ENCODE measurements at regions not wholly inside any gene's neighbourhood (a gene's known extent, or its start where the extent isn't known, plus 50 kb on each side); places are given as distances from the start of the nearest gene placed in this dataset.

GRCh38 chr1:90778486-90778885 is 61.4 kb upstream of the BARHL2 start:
- Histone ChIP-seq H3K4me2 (ENCODE audit: control insufficient read depth, insufficient read depth) (no peak overlapping the region), H3K9ac (ENCODE audit: control insufficient read depth, insufficient read depth, low read length) (no peak overlapping the region), H3K36me3 (ENCODE audit: control insufficient read depth in 2 of 2, insufficient read depth in 2 of 2, low read length in 1 of 2) (no peaks in the 10 kb centered on the region), H3K27ac (ENCODE audit: control insufficient read depth, insufficient read depth) (no peak overlapping the region), H3K79me2 (ENCODE audit: control insufficient read depth, insufficient read depth, low read length) (no peaks in the 10 kb centered on the region), H3K4me3 (no peak overlapping the region), H3K27me3 (replicated peaks in 1 of 2; ENCODE audit: control insufficient read depth in 2 of 2, insufficient read depth in 2 of 2, low read length in 1 of 2) (no peaks in the 10 kb centered on the region), H3K9me3 (replicated peaks; ENCODE audit: control insufficient read depth, insufficient read depth, low read length) (no peaks in the 10 kb centered on the region), H2AFZ (ENCODE audit: control insufficient read depth, low read depth, low read length) (no peak overlapping the region), H3K4me1 (ENCODE audit: control insufficient read depth, insufficient read depth, low read length) (no peaks in the 10 kb centered on the region), H4K20me1 (ENCODE audit: control insufficient read depth, insufficient read depth) (no peaks in the 10 kb centered on the region)
- DNase-seq (ENCODE audit: low read depth, low spot score) (no peak), FAIRE-seq (no peak), ATAC-seq (no peak)
- in situ Hi-C loops (cut with MboI) (no loop called here), intact Hi-C loops (cut with micrococcal nuclease; ENCODE audit: unreplicated experiment) (no loop called here)
- POLR2A ChIA-PET = no interaction called here
- CTCF ChIA-PET = no interaction called here
- RAD21 ChIA-PET (ENCODE audit: unreplicated experiment) = no interaction called here
- SMC1A ChIA-PET (ENCODE audit: uncharacterized antibody, unreplicated experiment) = no interaction called here
- no TSS peak for BruUV-seq (replicated peaks)
- no peak for TF ChIP-seq CBFB (IDR thresholded peaks at IDR 0.05; ENCODE audit: low read depth)
- no peak for TF ChIP-seq ZBTB4 (CRISPR knock-in tag; IDR thresholded peaks at IDR 0.05)
- TF ChIP-seq NFXL1 (IDR thresholded peaks at IDR 0.05; ENCODE audit: borderline replicate concordance) = no peak
- TF ChIP-seq BHLHE40 (IDR thresholded peaks at IDR 0.05; ENCODE audit: borderline replicate concordance in 1 of 2, low read depth in 2 of 2, low read length in 1 of 2) = no peak
- TF ChIP-seq SIN3A (IDR thresholded peaks at IDR 0.05; ENCODE audit: low read depth, low read length) = no peak
- no peak for TF ChIP-seq CTCF (IDR thresholded peaks at IDR 0.05 in 2 of 3, conservative IDR thresholded peaks at IDR 0.05 in 1 of 3; ENCODE audit: control insufficient read depth in 2 of 3, extremely low read depth in 1 of 3, insufficient read depth in 1 of 3, low read depth in 3 of 3, low read length in 3 of 3)
- TF ChIP-seq MLLT1 (IDR thresholded peaks at IDR 0.05) = no peak
- TF ChIP-seq YY1 (IDR thresholded peaks at IDR 0.05; ENCODE audit: low read depth, low read length) = no peak
- no peak for TF ChIP-seq EP300 (IDR thresholded peaks at IDR 0.05; ENCODE audit: borderline replicate concordance in 1 of 2, control insufficient read depth in 1 of 2, low read depth in 2 of 2, low read length in 2 of 2)
- no peak for TF ChIP-seq MEF2B (IDR thresholded peaks at IDR 0.05; ENCODE audit: partially characterized antibody, poor library complexity, severe bottlenecking)
- no peak for TF ChIP-seq MEF2A (IDR thresholded peaks at IDR 0.05; ENCODE audit: insufficient read depth, low read depth, low read length)
- TF ChIP-seq LARP7 (IDR thresholded peaks at IDR 0.05) = no peak
- no peak for TF ChIP-seq IRF5 (IDR thresholded peaks at IDR 0.05; ENCODE audit: borderline replicate concordance)
- TF ChIP-seq E2F4 (IDR thresholded peaks at IDR 0.05; ENCODE audit: low read depth, low read length) = no peak
- TF ChIP-seq NFYA (IDR thresholded peaks at IDR 0.05; ENCODE audit: borderline replicate concordance, low read depth, low read length) = no peak
- no peak for TF ChIP-seq SMAD1 (IDR thresholded peaks at IDR 0.05; ENCODE audit: low read depth, partially characterized antibody)
